Endothelial cell of umbilical vein (primary cell): ENCODE measurements at regions not wholly inside any gene's neighbourhood (a gene's known extent, or its start where the extent isn't known, plus 50 kb on each side); places are given as distances from the start of the nearest gene placed in this dataset.

ENCODE experiments used
- MYC ChIP-seq: IDR thresholded peaks from one replicate; pipeline ENCODE4 v1.6.1; 2011; ENCODE audit warnings: mild to moderate bottlenecking, low read depth, low read length
- POLR2A ChIP-seq: IDR thresholded peaks from 2 replicates; pipeline ENCODE4 v1.6.1; 2012; ENCODE audit warnings: low read depth, mild to moderate bottlenecking, control low read depth, low read length
- TF ChIP-seq, protein P1 (sequence below), 2 donors: IDR thresholded peaks; 1 replicate in 1 of 2; 2 replicates in 1 of 2; pipeline ENCODE4 v1.5.1; 2011; ENCODE audit warnings: low read length in 2 of 2, mild to moderate bottlenecking in 2 of 2, moderate library complexity in 2 of 2, control low read depth in 1 of 2, inconsistent platforms in 1 of 2, low read depth in 1 of 2; ENCODE audit not compliant: insufficient read depth in 1 of 2; ENCODE audit errors: extremely low read depth in 1 of 2
- TF ChIP-seq, protein P2 (sequence below): IDR thresholded peaks from 2 replicates; pipeline ENCODE4 v1.6.1; 2011; ENCODE audit not compliant: insufficient read depth, insufficient read length

DNA sequence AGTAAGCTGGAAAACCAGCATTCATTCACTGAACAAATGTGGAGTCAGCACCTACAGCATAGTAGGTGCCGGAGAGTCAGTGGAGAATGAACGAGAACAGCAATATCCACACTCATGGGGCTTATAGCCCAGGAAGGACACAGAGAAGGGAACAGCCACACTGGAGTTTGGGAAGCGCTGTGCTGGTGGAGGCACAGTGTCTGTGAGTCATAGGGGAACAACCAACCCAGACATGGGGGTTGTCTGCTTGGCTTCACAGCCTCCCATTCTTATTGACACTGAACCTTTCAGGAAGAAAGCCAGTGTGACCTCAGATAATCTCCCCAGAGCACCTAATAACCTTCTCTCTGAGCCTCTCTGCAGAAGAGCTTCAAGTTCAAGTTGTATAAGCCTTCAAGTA is 56.6 kb upstream of the UBASH3B start:
- TF ChIP-seq, protein P1, sequence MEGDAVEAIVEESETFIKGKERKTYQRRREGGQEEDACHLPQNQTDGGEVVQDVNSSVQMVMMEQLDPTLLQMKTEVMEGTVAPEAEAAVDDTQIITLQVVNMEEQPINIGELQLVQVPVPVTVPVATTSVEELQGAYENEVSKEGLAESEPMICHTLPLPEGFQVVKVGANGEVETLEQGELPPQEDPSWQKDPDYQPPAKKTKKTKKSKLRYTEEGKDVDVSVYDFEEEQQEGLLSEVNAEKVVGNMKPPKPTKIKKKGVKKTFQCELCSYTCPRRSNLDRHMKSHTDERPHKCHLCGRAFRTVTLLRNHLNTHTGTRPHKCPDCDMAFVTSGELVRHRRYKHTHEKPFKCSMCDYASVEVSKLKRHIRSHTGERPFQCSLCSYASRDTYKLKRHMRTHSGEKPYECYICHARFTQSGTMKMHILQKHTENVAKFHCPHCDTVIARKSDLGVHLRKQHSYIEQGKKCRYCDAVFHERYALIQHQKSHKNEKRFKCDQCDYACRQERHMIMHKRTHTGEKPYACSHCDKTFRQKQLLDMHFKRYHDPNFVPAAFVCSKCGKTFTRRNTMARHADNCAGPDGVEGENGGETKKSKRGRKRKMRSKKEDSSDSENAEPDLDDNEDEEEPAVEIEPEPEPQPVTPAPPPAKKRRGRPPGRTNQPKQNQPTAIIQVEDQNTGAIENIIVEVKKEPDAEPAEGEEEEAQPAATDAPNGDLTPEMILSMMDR (IDR thresholded peaks at IDR 0.05; ENCODE audit: extremely low read depth in 1 of 2, insufficient read depth in 1 of 2, low read depth in 1 of 2, low read length in 2 of 2), result no peak
- TF ChIP-seq MYC (no peak), POLR2A (no peak)
- TF ChIP-seq, protein P2, sequence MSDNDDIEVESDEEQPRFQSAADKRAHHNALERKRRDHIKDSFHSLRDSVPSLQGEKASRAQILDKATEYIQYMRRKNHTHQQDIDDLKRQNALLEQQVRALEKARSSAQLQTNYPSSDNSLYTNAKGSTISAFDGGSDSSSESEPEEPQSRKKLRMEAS, result no peak
